Left ventricle myocardium inferior (tissue), 1 donor: ENCODE measurements at regions not wholly inside any gene's neighbourhood (a gene's known extent, or its start where the extent isn't known, plus 50 kb on each side); places are given as distances from the start of the nearest gene placed in this dataset.

Source experiments
- DNase-seq: peaks from one replicate; pipeline ENCODE4 v3.0.0-alpha.2; 2020
- H3K27ac ChIP-seq: fragments of 200-600 bp; replicated peaks from 2 replicates; pipeline ENCODE4 v1.8.0; 2021
- H3K27me3 ChIP-seq: fragments of 200-600 bp; 2 replicates; pipeline ENCODE4 v1.8.0; 2021; ENCODE audit warnings: low read depth
- H3K36me3 ChIP-seq: fragments of 200-600 bp; 2 replicates; pipeline ENCODE4 v1.8.0; 2021
- H3K4me1 ChIP-seq: fragments of 200-600 bp; 2 replicates; pipeline ENCODE4 v1.8.0; 2021
- H3K4me3 ChIP-seq: fragments of 200-600 bp; 2 replicates; pipeline ENCODE4 v1.8.0; 2021; ENCODE audit warnings: mild to moderate bottlenecking, moderate library complexity
- H3K9me3 ChIP-seq: fragments of 200-600 bp; replicated peaks from 2 replicates; pipeline ENCODE4 v1.8.0; 2021
- intact Hi-C: fragments of 100-400 bp; cut with micrococcal nuclease; formaldehyde crosslinking; loops from one replicate; pipeline ENCODE4 v1.11.0; 2022
- TF ChIP-seq, protein P1 (sequence below): fragments of 200-600 bp; IDR thresholded peaks from 2 replicates; pipeline ENCODE4 v1.8.0; 2021; ENCODE audit warnings: antibody characterized with exemption, mild to moderate bottlenecking, borderline replicate concordance
- donor health status: DM: no; HTN: yes; CAD: no; lungs with severe emphysema.

DNA sequence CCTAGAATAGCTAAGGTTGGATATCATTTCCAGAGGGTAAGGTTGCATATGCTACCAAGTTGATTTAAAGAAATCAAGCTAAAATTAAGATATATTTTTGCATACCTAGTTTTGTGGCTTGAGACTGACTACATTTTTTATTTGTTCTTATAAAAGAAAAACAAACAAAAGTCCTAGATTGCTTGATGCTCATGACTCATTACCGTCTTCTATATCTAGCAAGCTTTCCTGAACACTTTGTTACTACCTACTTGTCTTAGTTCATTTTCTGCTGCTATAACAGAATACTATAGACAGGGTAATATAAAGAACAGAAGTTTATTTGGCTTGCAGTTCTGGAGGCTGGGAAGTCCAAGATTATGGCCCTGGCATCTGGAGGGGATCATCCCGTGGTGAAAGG is 152.1 kb upstream of the THRB start:
- Histone ChIP-seq H3K27me3 (no peaks in the 10 kb centered on the region), H3K27ac (no peak overlapping the region), H3K36me3 (no peaks in the 10 kb centered on the region), H3K9me3 (no peaks in the 10 kb centered on the region), H3K4me1 (no peaks in the 10 kb centered on the region), H3K4me3 (no peak overlapping the region)
- DNase-seq = no peak
- TF ChIP-seq, protein P1, sequence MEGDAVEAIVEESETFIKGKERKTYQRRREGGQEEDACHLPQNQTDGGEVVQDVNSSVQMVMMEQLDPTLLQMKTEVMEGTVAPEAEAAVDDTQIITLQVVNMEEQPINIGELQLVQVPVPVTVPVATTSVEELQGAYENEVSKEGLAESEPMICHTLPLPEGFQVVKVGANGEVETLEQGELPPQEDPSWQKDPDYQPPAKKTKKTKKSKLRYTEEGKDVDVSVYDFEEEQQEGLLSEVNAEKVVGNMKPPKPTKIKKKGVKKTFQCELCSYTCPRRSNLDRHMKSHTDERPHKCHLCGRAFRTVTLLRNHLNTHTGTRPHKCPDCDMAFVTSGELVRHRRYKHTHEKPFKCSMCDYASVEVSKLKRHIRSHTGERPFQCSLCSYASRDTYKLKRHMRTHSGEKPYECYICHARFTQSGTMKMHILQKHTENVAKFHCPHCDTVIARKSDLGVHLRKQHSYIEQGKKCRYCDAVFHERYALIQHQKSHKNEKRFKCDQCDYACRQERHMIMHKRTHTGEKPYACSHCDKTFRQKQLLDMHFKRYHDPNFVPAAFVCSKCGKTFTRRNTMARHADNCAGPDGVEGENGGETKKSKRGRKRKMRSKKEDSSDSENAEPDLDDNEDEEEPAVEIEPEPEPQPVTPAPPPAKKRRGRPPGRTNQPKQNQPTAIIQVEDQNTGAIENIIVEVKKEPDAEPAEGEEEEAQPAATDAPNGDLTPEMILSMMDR = no peak
- intact Hi-C loops = no loop called here

DNA sequence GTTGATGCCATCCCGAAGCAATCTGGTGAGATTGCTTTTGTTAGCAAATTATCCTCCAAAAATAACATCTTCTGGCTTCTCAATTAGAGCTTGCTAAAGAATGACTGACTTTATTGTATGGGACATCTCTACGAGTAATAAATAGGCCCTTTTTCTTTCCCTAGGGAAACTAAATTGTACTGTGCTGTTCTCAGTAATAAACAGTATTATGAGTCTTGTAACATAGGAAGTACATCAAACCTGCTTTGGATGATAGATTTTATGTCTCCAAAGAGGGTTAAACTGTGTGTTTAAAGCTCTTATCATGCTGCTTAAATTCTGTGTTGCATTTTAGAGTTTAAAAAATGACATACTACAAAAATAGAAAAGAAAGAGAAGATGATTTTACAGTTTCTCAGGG is 153.4 kb upstream of the THRB start:
- TF ChIP-seq, protein P1 = no peak
- intact Hi-C loops = no loop called here
- H3K9me3 ChIP-seq = no peaks in the 10 kb centered on the region
- no peak for DNase-seq
- H3K27ac ChIP-seq = no peak overlapping the region
- H3K4me3 ChIP-seq = no peak overlapping the region
- no peaks in the 10 kb centered on the region for H3K36me3 ChIP-seq
- H3K4me1 ChIP-seq = no peaks in the 10 kb centered on the region
- H3K27me3 ChIP-seq = no peaks in the 10 kb centered on the region

DNA sequence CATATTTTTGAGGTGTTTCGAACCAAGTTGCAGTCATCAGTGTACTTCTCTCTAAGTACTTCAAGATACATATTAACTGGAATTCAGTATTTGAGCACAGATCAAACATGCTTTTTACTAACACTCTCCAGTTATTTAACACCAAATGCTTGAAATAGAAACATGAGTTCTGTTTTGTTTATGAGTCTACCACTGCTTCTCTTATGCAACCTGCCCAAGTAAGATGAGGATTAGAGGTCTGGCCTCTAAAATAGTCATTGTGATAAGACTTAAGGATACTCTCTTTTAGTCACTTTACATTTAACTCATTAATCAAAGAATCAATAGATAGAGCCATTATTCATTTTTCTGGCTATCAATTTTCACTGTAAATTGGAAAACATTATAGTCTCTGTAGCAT is 156.2 kb upstream of the THRB start:
- Histone ChIP-seq H3K36me3 (no peaks in the 10 kb centered on the region), H3K4me1 (no peaks in the 10 kb centered on the region), H3K9me3 (peaks cover 8% of the 10 kb centered on the region), H3K27ac (no peak overlapping the region), H3K4me3 (no peak overlapping the region), H3K27me3 (no peaks in the 10 kb centered on the region)
- TF ChIP-seq, protein P1 = no peak
- intact Hi-C loops = no loop called here
- no peak for DNase-seq

DNA sequence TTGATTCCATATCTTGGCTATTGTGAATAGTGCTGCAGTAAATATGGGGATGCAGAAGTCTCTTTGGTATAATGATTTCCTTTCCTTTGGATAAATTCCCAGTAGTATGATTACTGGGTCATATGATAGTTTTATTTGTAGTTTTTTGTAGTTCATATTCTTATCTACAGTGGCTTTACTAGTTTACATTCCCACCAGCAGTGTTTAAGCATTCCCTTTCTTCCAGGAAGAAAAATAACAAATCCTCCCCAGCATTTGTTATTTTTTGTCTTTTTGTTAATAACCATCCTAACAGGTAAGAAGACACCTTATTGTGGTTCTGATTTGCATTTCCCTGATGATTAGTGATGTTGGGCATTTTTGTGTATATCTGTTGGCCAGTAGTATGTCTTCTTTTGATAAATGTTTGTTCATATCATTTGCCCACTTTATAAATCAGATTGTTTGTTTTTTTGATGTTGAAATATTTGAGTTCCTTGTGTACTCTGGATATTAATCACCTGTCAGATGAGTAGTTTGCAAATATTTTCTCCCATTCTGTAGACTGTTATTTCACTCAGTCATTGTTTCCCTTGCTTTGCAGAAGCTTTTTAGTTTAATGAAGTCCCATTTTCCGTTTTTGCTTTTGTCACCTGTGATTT is 163.3 kb upstream of the THRB start:
- H3K27me3 ChIP-seq = no peaks in the 10 kb centered on the region
- H3K4me1 ChIP-seq = no peaks in the 10 kb centered on the region
- H3K36me3 ChIP-seq = no peaks in the 10 kb centered on the region
- H3K4me3 ChIP-seq = no peak overlapping the region
- intact Hi-C loops = no loop called here
- no peak for DNase-seq
- TF ChIP-seq, protein P1 = no peak
- H3K9me3 ChIP-seq = peaks cover 18% of the 10 kb centered on the region
- no peak overlapping the region for H3K27ac ChIP-seq

DNA sequence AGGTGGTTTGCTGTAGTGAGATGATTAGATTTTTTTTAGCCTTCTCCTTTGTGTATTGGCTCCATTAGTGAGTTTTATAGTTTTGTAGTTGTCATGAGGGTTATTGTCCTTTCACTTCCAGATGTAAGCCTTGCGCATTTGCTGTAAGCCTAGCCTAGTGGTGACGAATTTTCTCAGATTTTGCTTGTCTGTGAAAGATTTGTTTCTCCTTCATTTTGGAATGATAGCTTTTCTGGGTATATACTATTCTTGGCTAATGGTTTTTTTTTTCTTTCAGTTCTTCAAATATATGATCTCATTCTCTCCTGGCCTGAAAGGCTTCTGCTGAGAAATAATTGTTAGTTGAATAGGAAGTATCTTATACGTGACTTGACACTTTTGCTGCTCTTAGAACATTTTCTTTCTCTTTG is 166.5 kb upstream of the THRB start:
- no peak for DNase-seq
- Histone ChIP-seq H3K36me3 (no peaks in the 10 kb centered on the region), H3K27ac (no peak overlapping the region), H3K9me3 (peaks cover 6% of the 10 kb centered on the region), H3K27me3 (no peaks in the 10 kb centered on the region), H3K4me1 (no peaks in the 10 kb centered on the region), H3K4me3 (no peak overlapping the region)
- intact Hi-C loops = no loop called here
- TF ChIP-seq, protein P1 = no peak
